ENCODE measurements at regions not wholly inside any gene's neighbourhood (a gene's known extent, or its start where the extent isn't known, plus 50 kb on each side); places are given as distances from the start of the nearest gene placed in this dataset.

DNA sequence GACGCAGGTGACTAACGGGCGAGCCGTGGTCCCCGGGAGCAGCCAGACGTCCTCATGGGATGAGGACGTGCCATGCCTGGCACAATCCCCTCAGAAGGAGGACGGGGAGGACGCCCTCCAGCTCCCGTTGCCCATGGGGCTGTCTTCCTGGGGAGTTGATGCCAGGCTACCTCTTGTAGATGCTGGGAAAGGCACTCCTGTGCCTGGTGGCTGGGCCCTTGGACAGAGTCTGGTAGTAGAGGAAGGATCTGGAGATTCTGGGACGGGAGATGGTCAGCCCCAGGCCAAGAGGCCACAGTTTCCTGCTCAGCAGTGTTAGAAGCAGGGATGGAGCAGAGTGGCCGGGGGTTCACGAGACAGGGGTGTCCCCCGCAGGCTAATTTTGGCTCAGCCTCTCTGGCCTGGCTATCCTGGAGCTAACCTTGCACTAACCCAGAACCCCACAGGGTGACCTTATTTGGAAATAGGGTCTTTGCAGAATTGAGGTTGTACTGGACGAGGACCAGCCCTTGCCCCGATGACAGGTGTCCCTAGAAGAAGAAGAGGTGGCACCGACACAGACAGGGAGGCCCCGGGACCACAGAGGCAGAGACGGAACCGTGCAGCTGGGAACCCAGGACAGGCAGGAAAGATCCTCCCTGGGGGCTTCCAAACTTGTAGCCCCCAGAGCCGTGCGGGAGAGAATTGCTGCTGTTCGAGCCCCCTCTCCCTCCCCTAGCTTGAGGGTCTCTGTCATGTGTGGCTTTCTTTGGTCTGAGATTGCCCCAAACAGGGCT is 50.1 kb upstream of the ADRA2C start:
- DNase-seq (ENCODE audit: low read depth): no peak

DNA sequence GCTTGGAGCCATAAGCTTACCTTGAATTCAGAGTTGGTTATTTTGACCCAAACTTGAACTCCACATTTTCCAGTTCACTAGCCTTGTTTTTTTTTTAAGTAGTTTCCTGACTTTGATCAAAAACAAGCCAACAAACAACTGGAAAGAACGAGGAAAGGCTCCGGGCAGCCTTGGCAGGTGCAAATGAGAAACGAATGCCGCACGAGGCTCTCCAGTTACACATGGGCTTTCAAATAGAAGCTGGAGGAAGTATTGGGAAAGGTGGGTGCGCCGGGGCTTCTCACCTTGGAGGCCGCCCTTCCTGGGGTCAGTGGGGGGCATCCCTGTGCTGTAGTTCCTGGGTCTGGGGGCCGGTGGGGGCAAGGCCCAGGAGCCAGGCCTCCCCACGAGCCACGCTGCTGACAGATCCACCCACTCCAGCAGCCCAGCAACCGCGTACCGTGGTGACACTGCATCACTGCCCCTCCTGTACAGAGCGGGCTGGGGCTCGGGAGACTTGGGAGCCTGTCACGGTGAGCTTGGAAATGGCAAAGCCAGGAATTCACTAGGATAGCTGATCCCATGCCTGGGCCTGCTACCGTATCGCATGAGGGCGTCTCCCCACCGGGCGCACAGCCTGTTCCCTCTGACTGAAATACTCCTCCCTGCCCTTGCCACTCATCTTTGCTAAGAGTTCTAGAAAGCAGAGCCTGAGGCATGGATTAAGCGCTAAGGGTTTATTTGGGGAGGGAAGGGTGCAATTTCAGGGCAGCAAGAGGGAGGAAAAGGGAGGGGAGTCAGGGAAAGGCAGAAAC is 50.9 kb upstream of the ADRA2C start:
- no peak for DNase-seq (ENCODE audit: low read depth)

DNA sequence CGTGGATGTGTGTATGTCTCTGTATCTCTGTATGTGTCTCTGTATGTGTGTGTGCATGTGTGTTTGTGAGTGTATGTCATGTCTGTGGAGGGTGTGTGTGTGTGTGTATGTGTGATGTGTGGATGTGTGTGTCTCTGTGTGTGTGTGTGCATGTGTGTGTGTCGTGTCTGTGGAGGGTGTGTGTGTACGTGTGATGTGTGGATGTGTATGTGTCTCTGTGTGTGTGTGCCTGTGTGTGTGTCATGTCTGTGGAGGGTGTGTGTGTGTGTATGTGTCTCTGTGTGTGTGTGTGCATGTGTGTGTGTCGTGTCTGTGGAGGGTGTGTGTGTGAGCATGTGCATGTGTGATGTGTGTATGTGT is 51.6 kb upstream of the ADRA2C start:
- no peak for DNase-seq (ENCODE audit: low read depth)

DNA sequence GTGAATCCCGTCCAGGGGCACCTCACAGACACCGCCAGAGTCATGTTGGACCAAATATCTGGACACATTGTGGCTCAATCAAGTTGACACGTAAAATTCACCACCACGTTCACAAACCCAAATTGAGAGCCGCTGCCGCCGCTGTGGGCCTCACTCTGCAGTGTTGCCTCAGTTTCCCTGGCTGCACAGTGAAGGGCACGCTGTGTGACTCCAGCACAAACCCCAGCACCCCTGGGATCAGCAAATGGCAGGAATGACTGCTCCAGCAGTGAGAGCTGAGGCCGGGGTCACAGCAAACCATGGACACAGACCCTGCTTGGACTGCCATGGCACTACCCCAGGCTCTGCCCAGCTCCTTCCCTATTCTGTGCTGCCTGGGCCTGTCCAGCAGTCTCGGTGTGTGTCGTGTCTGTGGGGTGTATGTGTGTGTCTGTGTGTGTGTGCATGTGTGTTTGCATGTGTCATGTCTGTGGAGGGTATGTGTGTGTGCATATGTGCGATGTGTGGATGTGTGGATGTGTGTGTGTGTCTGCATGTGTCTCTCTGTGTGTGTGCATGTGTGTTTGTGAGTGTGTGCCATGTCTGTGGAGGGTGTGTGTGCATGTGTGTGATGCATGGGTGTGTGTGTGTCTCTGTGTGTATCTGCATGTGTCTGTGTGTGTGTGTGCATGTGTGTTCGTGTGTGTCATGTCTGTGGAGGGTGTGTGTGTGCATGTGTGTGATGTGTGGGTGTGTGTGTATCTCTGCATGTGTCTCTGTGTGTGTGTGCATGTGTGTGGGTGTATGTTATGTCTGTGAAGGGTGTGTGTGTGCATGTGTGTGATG is 52.2 kb upstream of the ADRA2C start:
- no peak for DNase-seq (ENCODE audit: low read depth)

DNA sequence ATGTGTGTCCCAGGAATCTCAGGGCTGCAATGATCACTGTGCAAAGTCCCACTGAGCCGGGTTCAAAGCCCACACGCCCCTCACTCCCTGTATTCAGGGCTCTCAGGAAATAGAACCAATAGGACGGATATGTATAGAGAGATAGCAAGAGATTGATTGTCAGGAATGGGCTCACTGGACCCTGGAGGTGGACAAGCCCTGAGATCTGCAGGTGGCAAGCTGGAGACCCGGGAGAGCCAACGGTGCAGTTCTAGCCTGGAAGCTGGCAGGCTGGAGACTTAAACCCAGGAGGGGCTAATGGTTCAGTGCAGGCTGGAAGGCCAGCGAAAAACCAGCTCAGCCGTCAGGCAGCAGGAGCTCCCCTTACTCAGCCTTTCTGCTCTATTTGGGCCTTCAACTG is 52.8 kb upstream of the ADRA2C start:
- no peak for DNase-seq (ENCODE audit: low read depth)

DNA sequence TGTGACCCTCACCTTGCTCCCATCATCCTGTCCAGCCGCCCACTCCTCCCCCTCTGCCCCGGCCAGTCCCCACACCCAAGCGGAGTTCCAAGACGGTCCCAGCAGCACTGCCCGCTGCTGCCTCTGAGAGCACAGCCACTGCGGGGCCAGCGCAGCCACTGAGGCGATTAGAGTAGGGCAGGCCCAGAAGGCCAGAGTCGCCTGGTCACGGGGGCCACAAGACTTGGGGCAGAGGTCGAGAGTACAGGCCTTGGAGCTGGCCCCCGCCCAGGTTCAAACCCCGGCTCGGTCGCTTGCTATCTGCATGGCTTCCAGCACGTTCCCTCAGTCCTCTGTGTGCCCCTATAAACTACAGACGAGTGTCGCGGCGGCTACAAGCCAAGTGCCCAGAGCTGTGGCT is 53.2 kb upstream of the ADRA2C start:
- no peak for DNase-seq (ENCODE audit: low read depth)

DNA sequence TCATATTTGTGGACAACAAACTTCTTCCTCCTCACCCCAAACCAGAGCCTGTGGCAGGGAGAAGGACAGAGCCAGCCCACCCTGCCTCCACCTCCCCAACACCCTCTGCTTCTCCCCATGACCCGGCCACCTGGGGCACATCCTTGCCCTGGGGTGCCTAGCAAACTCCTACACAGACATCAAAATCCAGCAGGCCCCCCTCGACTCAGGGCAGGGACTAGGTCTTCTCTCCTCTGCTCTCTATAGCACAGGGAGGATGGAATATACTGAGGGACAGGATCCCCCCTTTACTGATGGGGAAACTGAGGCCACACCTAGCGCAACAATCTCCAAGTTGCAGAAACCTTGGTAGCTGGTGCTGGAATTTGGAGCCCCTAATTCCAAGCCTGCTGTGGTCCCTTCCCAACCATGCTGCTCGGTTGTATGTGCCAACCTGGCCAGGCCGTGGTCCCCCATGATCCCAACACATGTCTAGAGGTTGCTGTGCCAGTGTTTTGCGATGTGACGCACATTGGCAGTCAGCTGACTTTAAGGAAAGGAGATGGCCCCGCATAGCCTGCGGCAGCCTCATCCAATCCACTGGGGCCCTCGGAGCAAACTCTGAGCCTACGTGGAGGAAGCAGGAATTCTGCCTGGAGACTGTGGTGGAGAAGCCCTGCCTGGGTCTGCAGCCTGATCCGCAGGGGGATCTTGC is 53.9 kb upstream of the ADRA2C start:
- DNase-seq (ENCODE audit: low read depth): no peak

DNA sequence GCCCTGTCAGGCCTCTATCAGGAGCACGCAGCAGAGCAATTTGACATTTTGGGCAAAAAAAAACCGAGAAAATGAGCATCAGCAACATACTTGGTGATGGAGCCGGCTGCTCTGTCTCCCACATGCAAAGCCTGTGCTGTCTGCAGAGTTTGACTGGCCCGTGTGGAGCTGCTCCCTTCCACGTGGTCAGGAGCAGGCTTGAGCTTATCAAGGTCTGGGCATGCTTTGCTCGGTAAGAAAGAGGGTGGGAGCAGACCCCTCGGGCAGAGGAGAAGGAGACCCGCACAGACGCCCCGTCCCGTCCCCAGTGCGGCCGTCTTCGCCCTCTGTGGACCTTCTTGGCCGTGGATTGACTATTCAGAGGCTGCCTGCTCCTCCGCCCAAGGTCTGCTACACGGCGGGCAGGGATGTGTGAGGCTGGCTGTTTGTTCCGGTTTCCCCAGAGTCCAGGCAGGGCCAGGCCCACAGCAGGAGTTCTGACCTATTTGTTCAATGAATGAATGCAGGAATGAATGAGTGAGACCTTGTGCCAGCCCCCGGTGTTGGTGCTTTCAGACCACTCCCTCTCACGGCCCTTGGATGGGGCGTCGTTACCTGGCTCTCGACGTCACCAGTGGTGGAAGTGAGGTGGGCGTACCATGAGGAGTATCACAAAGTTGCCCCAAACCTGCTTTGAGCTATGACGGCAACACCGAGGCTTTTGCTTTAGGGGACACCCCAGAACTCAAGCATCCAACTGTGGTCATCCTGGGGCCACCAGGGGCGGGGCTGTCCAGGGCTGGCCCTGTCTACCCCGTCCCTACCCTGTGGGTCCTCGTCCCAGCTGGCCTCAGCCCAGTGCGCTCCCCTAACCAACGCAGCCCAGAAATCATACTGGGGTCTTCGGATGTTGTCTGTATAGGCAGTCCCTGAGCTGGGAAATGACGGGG is 54.7 kb upstream of the ADRA2C start:
- no peak for DNase-seq (ENCODE audit: low read depth)

DNA sequence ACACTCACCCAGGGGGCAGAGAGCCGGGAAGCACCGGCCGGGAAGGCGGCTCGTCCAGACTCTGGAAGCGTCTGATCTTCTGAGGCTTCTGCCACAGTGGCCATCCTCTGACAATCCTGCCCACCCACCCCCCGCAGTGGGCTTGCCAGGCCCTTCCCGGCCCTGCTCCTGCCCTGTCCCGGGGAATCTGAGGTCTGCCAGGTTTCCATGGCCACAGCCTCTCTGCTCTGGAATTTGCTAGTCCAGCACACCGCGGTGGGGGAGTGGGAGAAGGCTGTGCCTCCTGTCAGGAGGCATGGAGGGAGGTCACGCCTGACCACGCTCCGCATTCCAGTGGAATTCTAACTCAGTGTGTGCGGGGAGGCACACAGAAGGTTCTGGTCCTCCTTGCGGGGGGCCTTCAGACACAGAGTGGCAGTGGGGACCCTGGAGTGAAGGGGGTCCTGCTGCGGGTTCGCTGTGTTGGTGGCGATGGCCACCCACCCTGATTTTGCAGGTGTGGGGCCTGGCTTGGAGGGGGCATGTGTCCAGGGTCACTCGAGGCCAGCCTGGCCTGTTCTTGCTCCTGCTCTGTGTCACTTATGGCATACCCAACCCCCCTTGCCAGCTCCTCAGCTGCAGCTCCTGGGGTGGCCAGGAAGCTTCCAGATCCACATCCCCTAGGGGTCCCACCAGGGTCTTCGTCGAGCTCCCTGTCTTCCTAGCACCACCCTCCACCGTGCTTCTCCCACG is 55.6 kb upstream of the ADRA2C start:
- no peak for DNase-seq (ENCODE audit: low read depth)

DNA sequence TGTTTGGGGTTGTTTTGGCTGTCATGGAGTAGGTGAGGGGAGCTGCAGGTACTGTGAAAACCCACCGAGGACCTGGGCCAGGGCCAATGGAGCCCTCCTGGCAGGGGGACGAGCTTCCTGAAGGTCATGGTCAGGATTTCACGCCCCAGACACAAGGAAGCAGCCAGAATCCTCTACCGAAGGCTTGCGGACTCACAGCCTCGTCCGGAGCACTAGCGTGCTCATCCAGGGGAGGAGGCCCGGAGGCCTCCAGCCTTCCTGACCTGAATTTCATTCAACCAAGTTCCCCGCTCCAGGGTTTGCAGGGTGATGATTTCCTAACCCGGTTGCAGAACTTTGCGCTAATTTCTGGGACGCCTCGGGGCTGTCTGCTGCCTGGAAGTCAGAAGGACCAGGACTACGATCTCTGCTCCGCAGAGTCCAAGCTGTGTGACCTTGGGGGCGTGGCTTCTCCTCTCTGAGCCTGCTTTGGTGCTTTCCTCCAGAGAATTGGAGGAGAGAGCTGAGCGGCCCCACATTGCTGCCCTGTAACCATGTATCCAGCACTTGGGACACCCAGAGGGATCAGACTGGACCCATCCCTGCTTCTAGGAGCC is 56.2 kb upstream of the ADRA2C start:
- DNase-seq (ENCODE audit: low read depth): no peak

DNA sequence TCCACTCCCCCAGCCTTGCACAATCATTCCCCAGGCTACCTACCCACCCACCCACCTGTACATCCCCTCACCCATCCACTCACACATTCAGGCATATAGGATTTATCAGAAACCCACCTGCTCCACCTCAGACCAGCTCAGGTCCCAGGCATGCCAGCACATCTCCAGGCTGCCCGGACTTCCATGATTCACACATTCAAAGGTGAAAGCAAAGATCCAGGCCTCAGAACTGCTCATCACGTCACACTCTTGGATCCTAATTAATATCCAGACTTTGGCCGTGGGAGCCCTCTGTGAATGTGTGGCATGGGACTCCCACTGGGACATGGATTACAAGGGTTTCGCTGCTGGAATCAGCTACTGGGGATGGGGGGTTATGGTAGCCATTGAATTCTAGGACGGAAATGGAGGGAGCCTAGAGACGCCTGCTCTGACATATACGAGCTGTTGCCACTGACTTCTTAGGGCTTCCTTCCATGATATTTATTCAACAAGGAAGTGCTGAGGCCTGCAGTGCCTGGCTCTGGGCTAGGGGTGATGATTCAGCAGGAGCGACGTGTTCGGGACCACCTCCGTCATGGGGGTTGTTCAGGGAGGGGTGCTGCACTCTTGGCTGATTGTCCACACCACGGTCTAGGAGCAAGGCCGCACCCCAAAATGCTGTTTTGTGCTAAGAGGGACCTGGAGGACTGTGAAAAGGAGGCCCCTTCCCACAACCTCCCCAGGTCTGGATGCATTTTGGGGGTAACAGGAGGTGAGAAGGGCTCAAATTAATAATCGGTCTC is 56.9 kb upstream of the ADRA2C start:
- no peak for DNase-seq (ENCODE audit: low read depth)

DNA sequence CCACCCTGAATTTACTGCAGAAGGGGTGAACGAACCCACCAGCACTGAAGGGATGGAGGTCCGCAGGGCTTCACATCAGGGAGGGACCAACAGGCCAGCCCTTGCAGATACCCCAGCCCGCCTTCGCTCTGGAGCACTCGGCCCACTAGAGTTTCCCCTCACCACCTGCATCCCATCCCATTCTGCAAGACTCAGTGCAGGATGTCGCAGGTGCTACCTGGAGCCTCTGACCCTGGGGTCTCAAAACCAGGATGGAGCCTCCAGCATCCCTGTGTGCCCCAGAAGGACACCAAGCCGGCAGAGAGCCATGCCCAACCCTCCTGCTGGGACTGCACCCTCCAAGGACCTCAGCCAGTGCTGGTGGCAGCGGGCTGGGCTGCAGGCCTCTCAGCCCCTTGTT is 57.6 kb upstream of the ADRA2C start:
- DNase-seq (ENCODE audit: low read depth): no peak

DNA sequence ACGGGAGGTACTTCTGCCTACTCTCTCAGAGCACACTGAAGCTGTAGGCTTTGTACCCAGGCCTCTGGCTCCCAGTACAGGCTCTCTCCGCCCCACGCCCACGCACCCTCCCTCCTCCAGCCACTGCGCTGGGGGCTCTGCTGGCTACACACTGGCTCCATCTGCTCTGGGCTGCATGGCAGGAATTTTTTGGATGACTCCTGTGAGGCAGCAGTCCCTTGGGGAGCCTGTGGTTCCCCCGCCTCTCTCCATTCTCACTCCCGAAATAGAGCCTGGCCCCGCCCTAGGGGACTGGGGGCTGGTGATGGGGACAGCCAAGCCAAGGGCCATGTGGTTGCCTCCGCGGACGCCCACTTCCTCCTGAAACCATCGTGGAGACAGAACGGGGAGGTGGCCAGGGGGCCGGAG is 58.1 kb upstream of the ADRA2C start:
- no peak for DNase-seq (ENCODE audit: low read depth)

DNA sequence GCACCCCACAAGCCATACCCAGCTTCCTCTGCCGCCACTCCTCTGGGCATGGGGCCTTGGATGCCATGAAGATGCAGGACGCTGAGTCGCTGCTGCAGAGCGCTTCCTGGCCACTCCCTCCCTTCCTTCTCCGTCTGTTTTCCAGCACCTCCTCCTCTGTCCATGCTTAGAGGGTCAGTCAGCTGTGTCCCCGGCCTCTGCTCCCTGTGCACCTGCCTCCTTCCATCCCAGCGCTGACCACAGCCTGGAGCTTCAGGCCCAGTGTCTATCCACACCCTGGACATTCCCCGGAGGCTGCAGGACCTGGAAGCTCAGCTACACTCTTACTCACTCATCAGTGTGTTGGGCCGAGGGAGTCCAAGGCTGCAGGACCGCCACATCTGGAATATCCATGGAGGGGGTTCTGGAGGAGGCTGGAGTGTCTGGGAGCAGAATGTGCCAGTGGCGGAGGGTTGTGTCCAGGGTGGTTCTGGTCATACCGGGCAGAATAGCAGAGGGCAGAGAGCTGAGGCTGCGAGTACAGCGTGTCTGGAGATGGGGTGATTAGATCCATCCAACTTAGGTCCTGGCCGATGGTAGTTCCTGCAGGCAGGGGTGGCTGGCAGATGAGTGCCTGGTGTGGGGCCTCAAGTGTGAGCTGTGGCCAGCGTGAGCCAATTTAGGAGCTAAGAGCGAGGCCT is 58.6 kb upstream of the ADRA2C start:
- DNase-seq (ENCODE audit: low read depth): no peak

DNA sequence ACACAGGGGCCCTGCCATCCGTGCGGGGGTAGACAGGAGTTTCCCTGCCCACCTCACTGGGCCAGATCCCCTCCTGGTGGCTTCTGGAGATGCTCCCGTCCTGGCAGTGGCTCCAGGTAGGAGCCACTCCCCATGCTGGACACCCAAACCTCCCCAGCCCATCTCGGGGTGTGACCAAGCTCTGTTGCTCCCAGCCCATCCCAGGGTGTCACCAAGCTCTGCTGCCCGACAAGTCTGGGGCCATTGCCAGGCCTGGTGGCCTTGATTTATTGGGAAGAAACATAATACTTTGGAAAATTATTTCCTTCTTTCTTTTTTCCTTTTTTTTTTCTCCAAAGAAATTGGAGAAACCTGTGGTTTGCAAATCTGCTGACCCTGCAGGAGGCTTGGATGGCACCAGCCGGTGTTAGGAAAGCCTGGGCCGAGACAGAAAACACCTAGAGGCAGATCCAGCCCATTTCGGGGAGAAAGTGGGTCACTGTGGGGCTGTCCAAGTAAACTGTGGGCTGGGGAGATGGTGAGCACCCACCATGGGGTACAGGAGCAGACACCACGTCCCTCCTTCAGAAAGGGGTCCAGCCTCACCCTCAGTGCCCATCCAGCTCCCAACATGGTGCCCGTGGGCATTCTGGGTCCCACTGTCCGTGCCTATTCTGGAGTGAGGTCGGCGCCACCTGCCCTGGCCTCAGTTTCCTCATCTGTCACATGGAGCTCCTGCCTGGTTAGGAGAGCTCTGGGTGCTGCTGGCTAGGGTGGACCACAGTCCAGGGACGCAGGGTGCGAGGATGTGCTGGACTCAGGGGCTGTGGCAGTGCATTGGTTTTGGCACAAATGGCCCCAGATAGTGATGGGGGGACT is 59.4 kb upstream of the ADRA2C start:
- no peak for DNase-seq (ENCODE audit: low read depth)

DNA sequence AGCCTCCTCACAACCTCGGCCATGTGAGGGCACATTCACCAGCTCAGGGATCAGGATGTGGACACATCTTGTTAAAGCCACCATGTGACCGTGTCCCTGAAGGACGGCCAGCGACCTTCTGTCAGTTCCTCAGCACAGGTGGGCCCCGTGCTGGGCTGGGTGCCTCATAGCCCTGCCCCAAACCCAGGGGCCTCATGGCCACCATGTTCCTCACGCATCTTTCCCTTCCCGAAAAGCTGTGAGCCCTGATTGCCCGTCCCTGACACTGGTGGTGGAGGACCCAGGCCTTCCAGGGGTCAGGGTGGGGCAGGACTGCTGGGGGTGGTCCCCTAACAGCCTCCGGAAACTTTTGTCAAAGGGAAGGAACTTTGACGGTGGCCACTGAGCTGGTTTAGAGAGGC is 60.1 kb upstream of the ADRA2C start:
- DNase-seq (ENCODE audit: low read depth): no peak

DNA sequence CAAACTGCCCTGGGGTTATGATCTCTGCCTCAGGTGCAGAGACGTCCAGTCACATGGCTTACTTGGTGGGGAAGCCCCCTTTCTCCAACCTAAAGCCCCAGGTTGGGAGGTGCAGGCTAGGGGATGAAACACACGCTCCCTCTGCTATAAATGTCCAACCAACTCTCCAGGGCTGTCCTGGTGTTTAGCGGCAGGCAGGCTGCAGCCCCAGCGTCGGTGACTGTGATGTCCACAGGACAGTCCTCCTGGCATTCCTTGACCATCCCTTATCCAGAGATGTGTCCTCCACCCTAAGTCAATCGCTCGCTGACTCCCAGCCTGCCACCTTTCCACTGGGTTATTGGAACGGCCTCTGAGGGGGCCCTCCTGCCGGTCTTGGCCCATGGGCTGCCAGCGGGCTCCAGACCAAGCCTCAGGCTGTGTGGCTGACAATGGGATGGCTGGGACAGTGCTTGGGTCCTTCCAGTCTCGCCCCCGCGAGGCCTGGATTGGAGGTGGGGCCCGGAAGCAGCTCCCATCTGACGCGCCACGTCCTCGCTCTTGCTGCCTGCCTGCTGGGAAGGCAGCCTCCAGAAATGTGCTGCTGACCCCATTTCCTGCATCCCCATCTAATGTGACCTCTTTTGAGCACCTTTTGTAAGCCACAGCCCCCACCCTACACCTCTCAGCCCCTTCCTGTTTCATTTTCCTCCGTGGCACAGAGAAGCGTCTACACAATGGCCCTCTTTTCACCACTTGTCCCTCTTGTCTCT is 60.8 kb upstream of the ADRA2C start:
- no peak for DNase-seq (ENCODE audit: low read depth)
